GM19043 (cell line): ENCODE measurements at regions not wholly inside any gene's neighbourhood (a gene's known extent, or its start where the extent isn't known, plus 50 kb on each side); places are given as distances from the start of the nearest gene placed in this dataset.

Experiments used
- ATAC-seq: cut with Tn5 transposase; IDR thresholded peaks from one replicate; pipeline ENCODE4 v1.9.1; 2021; ENCODE audit warnings: low read depth; ENCODE audit not compliant: unreplicated experiment

DNA sequence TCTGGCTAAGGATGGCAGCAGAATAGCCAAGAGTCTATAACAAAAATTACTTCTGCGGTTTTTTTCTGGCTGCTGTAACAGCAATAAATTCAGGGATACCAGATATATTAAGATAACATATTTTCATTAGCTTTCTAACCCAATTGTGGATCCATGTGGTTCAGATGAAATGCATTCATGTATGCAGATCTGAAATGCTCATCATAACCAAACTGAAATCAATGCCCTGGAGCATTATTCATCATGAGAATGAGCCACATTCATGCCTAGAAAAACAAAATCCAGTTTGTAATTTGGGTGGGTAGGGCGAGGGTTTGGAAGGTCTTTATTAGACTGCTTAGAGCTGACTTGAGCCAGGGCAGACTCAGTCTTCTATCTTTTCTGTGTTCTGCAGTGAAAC lies 69.8 kb upstream of the SEMA3A start:
- ATAC-seq: no peak

DNA sequence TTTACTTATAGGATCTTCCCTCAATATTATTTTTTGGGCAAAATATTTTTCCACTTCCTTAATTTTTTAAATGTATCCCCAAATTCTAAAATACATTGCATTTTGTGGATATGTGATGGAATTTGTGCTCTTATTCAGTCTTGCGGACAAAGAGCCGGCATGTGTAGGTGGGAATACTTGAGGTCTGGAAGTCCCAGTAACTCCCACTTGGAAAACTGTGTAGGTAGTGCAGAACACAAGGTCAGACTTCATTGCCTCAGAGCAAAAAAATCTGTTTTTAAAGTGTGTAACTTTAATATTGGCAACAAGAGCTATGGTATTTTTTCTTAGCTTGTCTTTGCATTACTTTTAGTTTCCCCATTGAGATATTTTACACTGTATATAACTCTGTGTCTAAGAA lies 68.5 kb upstream of the SEMA3A start:
- no peak for ATAC-seq

DNA sequence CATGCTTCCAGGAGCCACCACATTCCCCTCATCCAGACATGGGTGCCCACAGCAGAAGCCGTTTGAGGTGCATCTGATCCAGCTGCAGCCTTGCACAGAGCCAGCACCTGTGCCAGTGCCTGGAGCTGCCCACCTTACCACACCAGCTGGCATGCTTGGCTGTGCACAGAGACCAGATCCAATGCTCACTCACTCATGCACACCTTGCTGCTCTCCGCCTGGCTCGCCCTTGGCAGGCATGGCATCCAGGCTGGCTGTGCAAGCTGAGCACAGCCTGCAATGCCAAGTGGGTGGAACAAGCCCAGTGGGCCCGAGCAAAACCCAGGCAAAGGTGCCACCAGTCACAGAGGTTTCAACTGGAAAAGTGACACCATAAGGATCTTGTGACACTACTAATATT lies 66.9 kb upstream of the SEMA3A start:
- ATAC-seq: no peak

DNA sequence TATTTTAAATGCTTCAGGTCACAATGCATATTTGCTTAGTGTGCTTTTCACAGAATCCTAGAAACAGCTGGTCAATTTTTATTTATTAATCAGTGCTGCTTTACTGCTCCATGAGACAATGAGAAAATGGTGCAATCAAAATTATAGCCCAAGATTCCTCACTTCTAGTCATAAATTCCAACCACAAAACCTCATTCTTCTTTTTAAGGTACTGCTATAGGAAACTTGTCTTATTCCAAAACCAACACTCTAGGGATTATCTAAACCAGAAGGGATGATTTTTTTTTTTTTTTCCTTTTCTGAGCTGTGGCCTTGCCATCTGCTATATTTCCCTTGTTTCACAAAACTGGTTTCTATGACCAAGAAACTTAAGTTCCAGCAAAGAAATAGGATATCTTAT lies 64.0 kb upstream of the SEMA3A start:
- no peak for ATAC-seq

DNA sequence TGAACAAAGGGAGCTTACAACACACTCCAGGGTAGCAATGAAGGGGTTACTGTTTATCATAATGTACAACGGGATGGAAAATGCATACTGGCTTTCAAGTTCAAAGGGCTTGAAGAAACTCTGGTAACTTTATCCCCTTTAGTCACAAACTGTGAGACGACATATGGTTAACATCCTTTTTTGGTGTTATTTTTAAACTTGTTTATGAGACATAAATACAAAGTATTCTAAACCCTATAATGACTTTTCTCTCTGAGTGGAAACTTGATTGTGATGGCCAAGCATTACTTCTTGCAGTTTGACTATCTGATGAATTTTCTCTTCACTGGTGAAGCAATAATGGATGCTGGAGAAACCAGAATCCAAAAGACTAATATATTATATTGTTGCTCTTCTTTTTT lies 62.0 kb upstream of the SEMA3A start:
- no peak for ATAC-seq

DNA sequence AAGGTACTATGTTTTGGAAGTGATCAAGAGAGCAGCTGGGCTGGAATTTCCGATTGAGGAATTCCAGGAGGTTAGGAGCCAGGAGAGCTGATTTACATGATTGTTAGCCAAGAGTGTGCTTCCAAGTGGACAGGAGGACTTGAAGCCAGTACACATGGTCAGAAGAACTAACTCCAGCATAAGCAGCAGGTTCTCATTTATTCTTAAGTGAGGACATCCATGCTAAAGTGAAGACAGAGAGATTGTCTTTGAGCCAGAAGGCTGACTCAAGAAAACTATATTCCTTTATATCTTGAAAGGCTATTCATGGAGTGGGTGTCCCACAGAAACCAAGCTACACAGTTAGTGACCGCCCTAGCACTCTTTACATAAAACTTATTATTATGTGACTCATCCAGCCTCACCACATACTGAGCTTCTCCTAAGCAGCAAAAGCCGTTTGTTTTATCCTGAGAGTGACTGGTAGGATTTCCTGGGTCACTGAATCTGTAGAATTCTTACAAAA lies 56.7 kb upstream of the SEMA3A start:
- ATAC-seq: no peak

DNA sequence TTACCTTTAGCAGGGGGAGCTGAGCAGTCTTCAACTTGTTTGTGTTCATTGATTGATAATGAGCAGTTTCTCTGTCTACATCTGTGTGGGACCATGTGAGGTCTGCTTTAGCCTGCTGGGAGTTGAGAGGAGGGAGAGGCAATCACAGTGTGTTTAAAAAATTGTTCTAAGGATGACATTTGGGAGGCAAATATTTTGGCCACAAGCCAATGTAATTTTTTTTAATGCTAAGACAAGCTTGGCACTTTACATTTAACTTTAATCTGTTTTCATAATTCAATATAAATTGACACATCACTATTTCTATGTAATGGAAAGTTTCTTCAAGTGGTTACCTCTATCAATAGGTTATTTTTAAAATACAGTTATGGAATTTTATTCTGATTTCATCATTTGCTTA lies 55.9 kb upstream of the SEMA3A start:
- ATAC-seq: no peak

DNA sequence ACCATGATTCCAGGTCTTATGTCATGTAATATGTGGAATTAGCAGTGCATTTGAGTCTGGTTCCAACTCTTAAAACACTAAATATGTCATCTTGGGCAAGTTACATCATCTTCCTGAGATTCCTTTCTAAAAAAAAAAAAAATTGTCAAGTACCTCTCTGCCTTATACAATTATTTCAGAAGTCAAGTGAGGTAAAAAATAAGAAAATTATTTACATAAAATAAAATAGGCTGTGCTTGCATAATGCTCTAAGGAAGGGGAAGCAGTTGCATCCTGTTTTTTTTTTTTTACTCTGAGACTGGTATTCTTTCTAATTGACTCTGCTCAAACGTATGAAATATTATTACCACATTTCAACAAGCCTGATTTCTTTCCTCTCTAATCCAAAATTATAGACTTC lies 55.1 kb upstream of the SEMA3A start:
- no peak for ATAC-seq

DNA sequence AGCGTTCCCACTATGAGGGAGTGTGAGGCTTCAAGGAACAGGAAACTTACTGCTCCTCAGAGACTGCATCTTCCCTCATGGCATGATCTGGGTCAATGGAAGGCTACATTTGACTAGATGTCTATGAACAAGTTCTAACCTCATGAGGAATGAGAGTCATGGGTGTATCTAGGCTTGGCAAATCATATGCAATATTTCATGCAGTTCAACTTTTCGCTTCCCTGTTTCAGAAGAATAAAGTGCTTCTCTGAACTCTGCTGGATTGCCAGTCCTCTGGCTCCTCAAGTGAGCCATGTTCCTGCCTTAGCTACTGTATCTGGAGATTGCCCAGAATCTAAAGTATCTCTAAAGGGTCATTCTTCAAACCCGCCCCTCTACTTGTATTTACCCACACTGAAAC lies 54.3 kb upstream of the SEMA3A start:
- no peak for ATAC-seq

DNA sequence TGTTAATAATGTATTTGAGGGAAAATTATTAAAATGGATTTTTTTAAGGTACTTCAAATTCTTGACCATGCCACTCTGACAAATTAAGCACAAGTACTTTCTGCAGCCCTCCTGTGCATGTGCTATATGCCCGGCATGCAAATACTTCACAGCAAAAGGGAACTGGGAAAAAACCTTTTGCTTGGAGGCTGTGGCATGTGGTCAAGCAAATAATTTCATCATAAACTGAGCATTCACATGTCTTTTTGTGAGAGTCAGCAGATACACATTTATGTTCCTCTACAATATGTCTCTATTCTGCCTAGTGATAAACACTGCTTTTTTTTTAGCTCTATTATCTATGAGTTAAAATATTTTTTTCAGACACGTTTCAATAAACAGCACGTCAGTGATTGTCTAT lies 53.7 kb upstream of the SEMA3A start:
- no peak for ATAC-seq

DNA sequence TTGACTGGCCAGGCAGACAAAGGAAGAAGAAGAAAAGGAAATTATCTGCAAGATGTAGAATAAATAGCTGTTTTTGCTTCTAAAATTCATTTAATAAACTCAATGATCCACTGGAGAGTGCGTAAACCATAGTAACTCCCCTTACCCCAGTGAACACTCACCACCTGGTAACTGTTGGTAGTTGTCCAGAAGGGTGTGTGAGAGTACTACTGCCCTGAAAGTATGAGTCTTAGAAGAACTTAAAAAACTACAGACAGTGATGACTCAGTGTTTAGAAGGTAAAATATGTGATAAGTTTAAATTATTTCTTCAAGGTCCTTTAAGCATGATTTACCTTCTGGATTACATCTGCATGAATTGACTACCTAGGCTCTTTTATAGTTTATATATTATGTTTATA lies 53.0 kb upstream of the SEMA3A start:
- no peak for ATAC-seq

DNA sequence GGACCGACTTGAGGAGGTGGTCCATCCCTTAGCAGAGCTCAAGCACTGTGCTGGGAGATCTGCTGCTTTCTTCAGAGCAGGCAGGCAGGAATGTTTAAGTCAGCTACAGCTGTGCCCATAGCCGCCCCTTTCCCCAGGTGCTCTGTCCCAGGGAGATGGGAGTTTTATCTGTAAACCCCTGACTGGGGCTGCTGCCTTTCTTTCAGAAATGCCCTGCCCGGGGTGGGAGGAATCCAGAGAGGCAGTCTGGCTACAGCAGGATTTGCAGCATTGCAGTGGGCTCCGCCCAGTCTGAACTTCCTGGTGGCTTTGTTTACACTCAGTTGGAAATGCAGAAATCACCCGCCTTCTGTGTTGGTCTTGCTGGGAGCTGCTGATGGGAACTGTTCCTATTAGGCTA lies 51.2 kb upstream of the SEMA3A start:
- no peak for ATAC-seq
